ENCODE measurements at regions not wholly inside any gene's neighbourhood (a gene's known extent, or its start where the extent isn't known, plus 50 kb on each side); places are given as distances from the start of the nearest gene placed in this dataset.

DNA sequence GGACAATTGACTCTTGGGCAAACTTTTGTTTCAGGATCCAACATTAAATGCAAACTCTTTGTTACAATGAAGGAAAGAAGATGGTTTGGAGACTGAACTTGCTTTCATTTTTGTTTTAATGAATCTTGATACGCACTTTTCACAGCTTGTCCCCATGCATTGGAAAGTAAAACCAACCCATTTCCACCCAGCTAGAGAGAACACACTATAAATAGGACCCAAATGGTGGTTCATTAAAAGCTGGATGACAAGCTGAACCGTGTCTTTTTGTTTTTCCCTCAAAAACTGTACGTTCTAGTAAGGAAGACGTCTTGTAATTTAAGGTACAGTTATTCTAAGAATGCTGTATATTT is 95.3 kb upstream of the EGFL6 start:
- peak; percentile 76 for ATAC-seq
- CTCF ChIA-PET = interaction anchor here (1.0 to 5.9 kb wide), 7 partner anchors 13 to 528 kb away, joined by 3 to 47 read pairs (median 6); no protein-coding TSS in a partner anchor
- Histone ChIP-seq H3K4me2 (ENCODE audit: control insufficient read depth, insufficient read depth) (peak overlapping the region; percentile 83), H3K27me3 (replicated peaks in 1 of 2; ENCODE audit: control insufficient read depth in 2 of 2, insufficient read depth in 2 of 2, low read length in 1 of 2) (no peaks in the 10 kb centered on the region), H3K4me1 (ENCODE audit: control insufficient read depth, insufficient read depth, low read length) (no peaks in the 10 kb centered on the region), H3K9me3 (replicated peaks; ENCODE audit: control insufficient read depth, insufficient read depth, low read length) (no peaks in the 10 kb centered on the region), H4K20me1 (ENCODE audit: control insufficient read depth, insufficient read depth) (no peaks in the 10 kb centered on the region), H2AFZ (ENCODE audit: control insufficient read depth, low read depth, low read length) (peak overlapping the region; percentile 80), H3K9ac (ENCODE audit: control insufficient read depth, insufficient read depth, low read length) (peak overlapping the region; percentile 73), H3K36me3 (ENCODE audit: control insufficient read depth in 2 of 2, insufficient read depth in 2 of 2, low read length in 1 of 2) (no peaks in the 10 kb centered on the region), H3K79me2 (ENCODE audit: control insufficient read depth, insufficient read depth, low read length) (no peaks in the 10 kb centered on the region), H3K27ac (ENCODE audit: control insufficient read depth, insufficient read depth) (peak overlapping the region; percentile 88), H3K4me3 (peak overlapping the region; percentile 52; the same call in 1 of the 2 replicates)
- FAIRE-seq = peak; percentile 85
- RAD21 ChIA-PET (ENCODE audit: unreplicated experiment) = interaction anchor here (0.7 to 6.1 kb wide), 14 partner anchors 13 to 1712 kb away, joined by 3 to 48 read pairs (median 4); no protein-coding TSS in a partner anchor
- 10% methylated on average over 4 of the region's 4 CpGs for WGBS (ENCODE audit: insufficient coverage, insufficient replicate concordance, low lambda C conversion rate, missing lambda C conversion rate)
- intact Hi-C loops (cut with micrococcal nuclease; ENCODE audit: unreplicated experiment) = no loop called here
- TF ChIP-seq, protein P1, sequence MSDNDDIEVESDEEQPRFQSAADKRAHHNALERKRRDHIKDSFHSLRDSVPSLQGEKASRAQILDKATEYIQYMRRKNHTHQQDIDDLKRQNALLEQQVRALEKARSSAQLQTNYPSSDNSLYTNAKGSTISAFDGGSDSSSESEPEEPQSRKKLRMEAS (IDR thresholded peaks at IDR 0.05; ENCODE audit: low read depth, low read length) = no peak
- TF ChIP-seq NFXL1 (IDR thresholded peaks at IDR 0.05; ENCODE audit: borderline replicate concordance) (no peak), BACH1 (IDR thresholded peaks at IDR 0.05; ENCODE audit: borderline replicate concordance) (no peak), TAF1 (IDR thresholded peaks at IDR 0.05; ENCODE audit: borderline replicate concordance, low read depth, low read length) (0 out of 2 replicates have a peak, but pooled peaks have one; percentile 8), SUPT20H (IDR thresholded peaks at IDR 0.05; ENCODE audit: borderline replicate concordance, control insufficient read depth, low read depth, low read length) (no peak), CREB1 (IDR thresholded peaks at IDR 0.05; ENCODE audit: low read depth) (no peak), TCF7 (IDR thresholded peaks at IDR 0.05; ENCODE audit: borderline replicate concordance) (no peak), SMARCA5 (IDR thresholded peaks at IDR 0.05) (no peak)
- BruUV-seq (replicated peaks) = no TSS peak
- SMC1A ChIA-PET (ENCODE audit: uncharacterized antibody, unreplicated experiment) = interaction anchor here (0.6 to 9.7 kb wide), 15 partner anchors 10 to 525 kb away, joined by 3 to 89 read pairs (median 4); no protein-coding TSS in a partner anchor
- in situ Hi-C loops (cut with MboI) = no loop called here
- POLR2A ChIA-PET = interaction anchor here (1.1 to 3.1 kb wide), 2 partner anchors 13 to 209 kb away, joined by 3 to 15 read pairs; no protein-coding TSS in a partner anchor
- peak; percentile 45 for DNase-seq (ENCODE audit: low read depth, low spot score)
